Activated T-helper 9 cell treated with anti-CD3 and anti-CD28 coated beads, Interleukin-2, amount 50 U/mL, for 16 hours (primary cell): ENCODE measurements at regions not wholly inside any gene's neighbourhood (a gene's known extent, or its start where the extent isn't known, plus 50 kb on each side); places are given as distances from the start of the nearest gene placed in this dataset.

Source experiments
- DNase-seq: peaks from one replicate; pipeline ENCODE4 v3.0.0-alpha.2; 2020; ENCODE audit warnings: low read depth

- no peak for DNase-seq
These were observed 709.5 kb downstream of the KCNJ2 start for GRCh38 chr17:70878879-70879278.

DNA sequence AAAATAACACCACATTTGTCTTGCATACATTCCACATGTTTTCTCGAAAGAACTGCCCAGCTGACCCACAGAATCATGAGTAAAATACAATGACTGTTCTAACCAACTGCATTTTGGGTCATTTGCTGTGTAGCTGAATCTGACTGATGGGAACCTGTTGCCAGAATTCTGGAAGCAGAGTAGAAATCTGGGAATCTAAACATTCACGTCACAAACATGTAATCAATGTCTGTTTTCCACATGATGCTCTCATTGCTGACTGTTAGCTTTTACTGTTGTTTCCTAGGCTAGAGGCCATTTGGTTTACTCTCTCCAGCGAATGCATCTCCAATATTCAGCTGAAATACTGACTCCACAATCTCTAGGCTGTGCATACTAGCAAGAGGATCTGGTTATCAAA, 710.1 kb downstream of the KCNJ2 start:
- no peak for DNase-seq

DNA sequence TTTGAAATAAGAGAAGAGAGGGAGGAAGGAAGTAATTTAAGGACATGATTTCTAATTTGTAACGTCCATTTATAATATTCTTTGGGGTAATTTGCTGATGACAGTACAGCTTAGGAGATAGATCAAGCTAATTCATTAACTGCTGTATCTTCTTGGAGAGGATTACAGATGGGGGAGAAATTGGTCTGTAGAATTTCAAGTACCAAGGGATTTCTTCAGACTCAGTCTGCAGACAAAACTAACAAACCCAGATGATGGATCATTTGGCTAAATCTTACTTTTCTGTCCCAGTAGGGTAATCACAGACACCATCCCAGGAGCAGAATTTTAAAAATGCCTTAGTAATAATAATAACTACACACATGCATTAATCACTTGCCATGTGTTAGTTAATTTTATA, 711.8 kb downstream of the KCNJ2 start:
- DNase-seq: no peak

GRCh38 chr17:70882504-70882903, 713.2 kb downstream of the KCNJ2 start:
- no peak for DNase-seq

GRCh38 chr17:70886648-70887047, 717.3 kb downstream of the KCNJ2 start:
- no peak for DNase-seq

DNA sequence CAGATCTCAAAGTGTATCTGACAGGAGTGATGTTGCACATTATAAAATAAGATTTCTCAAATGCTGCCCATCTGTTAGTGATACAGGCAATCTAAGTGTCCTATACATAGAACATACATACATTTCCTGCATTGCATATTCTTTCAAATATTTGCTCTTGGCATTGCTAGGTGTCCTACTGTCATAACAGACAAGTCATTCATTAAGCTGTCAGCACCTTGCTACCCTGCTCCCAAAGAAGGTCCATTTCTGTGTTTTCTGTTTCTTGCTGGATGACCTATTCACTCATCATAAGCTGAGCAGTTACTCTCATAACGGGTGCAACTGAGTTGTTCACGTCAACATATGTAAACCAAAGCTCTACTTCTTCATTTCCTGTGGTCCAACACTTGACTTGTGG, 719.0 kb downstream of the KCNJ2 start:
- no peak for DNase-seq

DNA sequence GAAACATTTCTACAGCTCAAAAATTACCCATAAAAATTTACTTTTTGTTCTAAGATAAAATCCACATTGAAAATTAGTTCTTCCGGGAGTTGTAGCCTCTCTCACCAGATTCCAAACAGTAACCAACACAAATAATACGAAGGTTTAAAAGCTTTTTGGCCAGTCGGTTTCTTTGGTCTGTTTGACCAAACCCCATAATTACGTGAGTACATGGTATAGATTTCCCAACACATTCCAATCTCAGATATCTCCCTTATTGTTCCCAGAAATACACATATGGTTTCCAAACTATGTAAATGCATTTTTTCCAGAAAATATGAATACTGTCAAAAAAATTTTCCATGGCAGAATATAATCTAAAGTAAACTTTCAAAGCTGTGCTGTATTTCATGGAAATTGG, 722.0 kb downstream of the KCNJ2 start:
- DNase-seq: no peak

DNA sequence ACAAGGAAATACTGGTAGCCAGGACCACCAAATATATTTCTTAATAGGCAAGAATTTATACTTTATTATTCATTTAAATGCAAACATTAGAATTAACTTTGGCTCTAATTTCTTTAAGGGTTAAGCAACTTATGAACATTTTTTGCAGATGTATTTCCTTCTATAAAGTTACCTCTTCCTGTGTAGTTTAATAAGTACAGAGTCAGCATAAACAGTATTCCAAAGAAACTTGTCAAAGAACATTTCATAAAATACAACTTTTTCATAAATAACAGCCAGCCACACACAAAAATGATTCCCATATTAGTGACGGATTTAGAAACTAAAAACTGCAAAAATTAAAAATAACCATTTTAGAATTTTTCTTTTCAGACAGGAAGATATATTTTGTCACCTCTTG, 723.2 kb downstream of the KCNJ2 start:
- no peak for DNase-seq

DNA sequence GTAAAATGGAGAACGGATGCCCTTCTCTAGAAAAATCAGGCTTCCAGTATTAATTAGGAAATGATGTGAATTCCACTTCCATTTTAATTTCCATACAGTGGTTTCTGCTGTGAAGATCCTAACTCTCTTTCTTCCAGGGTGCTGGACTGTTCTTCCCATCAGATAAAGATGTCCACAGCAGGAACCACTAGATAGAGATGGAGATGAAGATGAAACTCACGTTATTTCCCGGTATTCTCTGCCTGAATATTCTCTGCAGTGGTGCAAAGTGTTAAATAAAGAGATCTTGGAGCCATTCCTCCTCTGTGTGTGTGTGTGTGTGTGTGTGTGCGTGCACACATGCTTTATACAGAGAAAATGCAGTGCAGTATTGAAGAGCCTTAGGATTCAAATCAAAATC, 727.5 kb downstream of the KCNJ2 start:
- no peak for DNase-seq

DNA sequence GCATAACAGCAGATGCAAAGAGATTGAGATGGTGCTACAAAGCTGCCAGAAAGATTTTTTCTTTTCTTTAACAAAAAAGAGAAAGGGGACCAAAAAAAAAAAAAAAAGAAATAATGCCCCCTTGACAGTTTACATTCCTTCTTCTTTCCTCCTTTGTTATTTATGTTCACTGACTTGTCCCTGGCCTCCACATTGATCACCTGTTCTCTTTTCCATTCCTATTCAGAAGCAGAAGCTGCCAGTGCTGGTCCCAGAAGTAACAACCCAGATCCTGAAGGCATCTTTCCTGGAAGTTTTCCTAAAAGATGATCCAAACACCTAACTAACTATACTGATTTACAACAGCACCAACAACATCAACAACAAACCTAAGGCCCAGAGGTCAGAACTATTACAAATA, 728.1 kb downstream of the KCNJ2 start:
- DNase-seq: no peak

GRCh38 chr17:70901870-70902269, 732.5 kb downstream of the KCNJ2 start:
- DNase-seq: no peak

- DNase-seq: no peak
These were observed 736.5 kb downstream of the KCNJ2 start for GRCh38 chr17:70905796-70906195.

DNA sequence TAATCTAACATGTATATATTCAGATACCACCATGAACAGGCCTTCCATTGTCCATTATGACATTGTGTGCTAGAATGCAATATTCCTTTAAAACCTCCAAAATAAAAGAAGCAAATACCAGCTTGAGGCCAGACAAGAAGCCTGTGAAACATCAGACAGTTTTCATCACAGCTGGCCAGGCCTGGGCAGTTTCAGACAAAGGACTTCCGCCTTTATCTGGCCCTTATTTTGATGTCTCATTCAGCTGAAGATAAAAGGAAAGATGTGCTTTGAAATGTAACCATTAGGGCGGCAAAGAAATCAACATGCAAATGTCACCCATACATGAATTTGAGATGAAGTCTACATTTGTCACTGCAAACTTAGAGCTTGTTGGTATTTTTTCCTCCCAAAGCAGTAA, 737.5 kb downstream of the KCNJ2 start:
- no peak for DNase-seq

GRCh38 chr17:70912716-70913485, 743.6 kb downstream of the KCNJ2 start:
- no peak for DNase-seq

DNA sequence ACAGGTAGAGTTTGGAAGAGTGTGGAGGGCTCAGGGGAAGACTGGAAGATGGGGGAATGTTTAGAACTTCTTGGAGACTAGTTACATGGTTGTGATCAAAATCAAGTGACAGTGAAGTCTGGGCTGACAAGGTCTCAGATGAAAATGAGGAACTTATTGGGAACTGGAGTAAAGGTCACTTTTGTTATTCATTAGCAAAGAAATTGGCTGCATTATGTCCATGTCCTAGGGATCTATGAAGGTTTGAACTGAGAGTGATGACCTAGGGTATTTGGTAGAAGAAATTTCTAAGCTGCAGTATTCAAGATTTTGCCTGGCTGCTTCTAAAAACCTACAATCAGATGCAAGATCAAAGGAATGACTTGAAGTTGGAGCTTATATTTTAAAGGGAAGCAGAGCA, 747.1 kb downstream of the KCNJ2 start:
- DNase-seq: no peak

- DNase-seq: no peak
These were observed 749.9 kb downstream of the KCNJ2 start for GRCh38 chr17:70919241-70919640.

- no peak for DNase-seq
These were observed 751.1 kb downstream of the KCNJ2 start for GRCh38 chr17:70920416-70920815.

DNA sequence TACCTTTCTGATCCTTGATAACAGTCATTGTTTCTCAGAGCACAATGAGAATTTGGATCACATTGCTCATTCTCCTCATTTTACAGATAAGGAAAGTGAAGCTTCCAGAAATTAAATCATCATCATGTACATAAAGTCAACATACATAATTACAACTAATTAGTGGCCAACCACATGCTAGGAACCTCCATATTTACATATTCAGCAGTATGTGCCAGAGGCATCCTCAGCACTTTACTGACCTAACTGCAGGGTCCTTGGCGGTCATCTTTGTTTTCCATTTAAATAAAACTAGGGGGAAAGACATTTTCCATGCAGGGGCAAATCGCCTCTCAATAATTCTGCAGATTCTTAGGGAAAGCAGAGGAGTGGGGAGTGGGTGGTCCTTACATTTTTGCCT, 752.9 kb downstream of the KCNJ2 start:
- DNase-seq: no peak

DNA sequence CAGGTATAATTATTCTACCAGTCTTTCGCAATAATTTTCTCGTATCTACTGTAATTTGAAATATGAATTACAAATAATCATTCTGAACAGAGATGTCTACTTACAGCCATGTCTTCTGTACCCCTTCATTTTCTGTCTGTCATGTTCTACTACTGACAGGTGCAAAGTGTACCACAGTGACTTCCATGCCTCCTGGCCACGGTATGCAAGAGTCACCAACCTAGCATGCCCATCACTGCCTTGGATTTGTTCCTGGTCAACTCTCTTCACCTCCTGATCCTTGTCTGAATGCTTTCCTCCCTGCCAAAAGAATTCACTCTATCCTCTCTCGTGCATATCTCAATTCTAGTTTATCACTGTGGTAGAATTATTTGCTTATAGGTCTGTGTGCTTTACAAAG, 755.4 kb downstream of the KCNJ2 start:
- no peak for DNase-seq

DNA sequence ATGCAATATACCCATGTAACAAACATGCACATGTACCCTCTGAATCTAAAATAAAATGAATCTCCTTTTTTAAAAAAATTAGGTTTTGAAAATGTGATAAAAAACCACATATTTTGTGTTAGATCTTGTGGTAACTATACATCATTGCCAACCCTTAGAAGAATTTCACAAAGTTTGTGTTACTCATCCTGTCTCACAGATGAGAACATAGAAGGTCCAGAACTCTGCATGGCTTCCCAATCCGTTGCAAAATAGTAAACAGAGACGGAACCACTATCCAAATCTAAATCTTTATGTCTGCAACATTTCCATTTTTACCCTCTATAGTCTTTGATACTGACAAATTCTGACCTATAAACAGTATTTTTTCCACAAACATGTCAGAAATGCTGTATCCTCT, 759.9 kb downstream of the KCNJ2 start:
- DNase-seq: no peak

GRCh38 chr17:70934231-70934630, 764.9 kb downstream of the KCNJ2 start:
- DNase-seq: no peak

DNA sequence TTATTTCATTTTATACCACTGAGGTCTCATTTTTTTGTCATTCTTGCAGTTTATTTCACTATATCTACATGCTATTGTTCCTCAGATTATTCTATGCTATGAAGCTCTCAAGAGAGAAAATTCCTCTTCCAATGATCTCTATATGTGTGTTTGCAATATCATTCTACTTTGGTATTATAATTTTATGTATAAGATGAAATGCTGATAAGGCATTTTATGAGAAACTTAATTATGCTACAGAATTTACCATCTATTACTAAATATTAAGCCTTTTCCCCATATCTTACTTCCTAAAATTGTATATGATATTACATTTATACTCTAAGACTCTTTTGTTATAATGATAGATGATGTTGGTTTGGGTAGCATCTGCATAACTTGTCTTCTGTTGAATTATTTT, 765.5 kb downstream of the KCNJ2 start:
- DNase-seq: no peak

GRCh38 chr17:70936724-70937123, 767.4 kb downstream of the KCNJ2 start:
- DNase-seq: no peak

DNA sequence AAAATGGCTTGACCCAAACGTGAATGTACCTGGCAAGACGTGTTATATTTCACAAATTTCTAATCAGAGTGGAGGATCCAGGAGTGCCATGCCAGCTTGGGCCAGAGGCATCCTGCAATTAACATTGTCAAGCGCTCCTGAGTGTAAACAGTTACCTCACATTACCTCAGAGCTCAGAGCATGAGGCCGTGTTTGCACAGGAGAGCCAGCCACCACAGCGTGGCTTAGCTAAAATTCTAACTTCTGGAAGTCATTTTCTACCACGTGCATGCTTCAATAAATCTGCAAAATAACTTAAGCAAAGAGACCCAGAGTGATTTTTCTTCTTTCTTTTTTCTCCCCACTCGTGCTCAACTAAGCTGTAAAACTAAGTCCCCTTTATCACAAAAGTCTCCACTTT, 769.0 kb downstream of the KCNJ2 start:
- no peak for DNase-seq

DNA sequence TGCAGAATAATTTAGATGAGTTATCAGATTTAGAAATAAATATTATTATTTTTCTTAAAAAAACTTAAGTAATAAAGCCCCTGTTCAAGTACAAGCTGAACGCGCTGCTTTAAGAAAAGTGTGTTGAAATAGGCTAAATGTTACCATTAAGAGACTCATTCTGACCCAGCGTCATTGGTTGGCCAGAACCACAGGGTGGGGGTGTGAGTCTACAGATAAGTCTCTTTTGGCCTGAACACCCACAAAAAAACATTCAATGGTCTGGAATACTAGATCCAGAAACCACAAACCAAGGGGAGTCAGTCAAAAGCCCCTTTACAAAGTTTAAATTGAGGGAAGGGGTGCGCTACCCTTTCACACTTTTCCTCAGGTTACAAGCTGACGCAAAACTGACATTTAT, 776.1 kb downstream of the KCNJ2 start:
- no peak for DNase-seq
